CD14-positive monocyte (primary cell): ENCODE measurements at regions not wholly inside any gene's neighbourhood (a gene's known extent, or its start where the extent isn't known, plus 50 kb on each side); places are given as distances from the start of the nearest gene placed in this dataset.

Source experiments
- DNase-seq, 3 donors: peaks; one replicate each; pipeline ENCODE4 v3.0.0-alpha.2; 2011 to 2022
- H2AFZ ChIP-seq: 2 replicates; pipeline ENCODE4 v1.6.0; 2012; ENCODE audit warnings: mild to moderate bottlenecking, low read depth, low read length, inconsistent platforms; ENCODE audit not compliant: insufficient read depth, poor library complexity, severe bottlenecking
- H3K27ac ChIP-seq, 2 donors: 1 replicate in 1 of 2; 2 replicates in 1 of 2; pipeline ENCODE4 v1.5.1; 2012 to 2013; ENCODE audit warnings: low read length in 2 of 2, control low read depth in 1 of 2, inconsistent platforms in 1 of 2, low read depth in 1 of 2, mild to moderate bottlenecking in 1 of 2
- H3K27me3 ChIP-seq, 2 donors: one replicate each; pipeline versions ENCODE4 v1.6.0 to v1.6.1; 2011 to 2013; ENCODE audit warnings: low read length in 2 of 2; ENCODE audit not compliant: control insufficient read depth in 2 of 2, insufficient read depth in 2 of 2
- H3K36me3 ChIP-seq, 2 donors: replicated peaks in 1 of 2; 1 replicate in 1 of 2; 2 replicates in 1 of 2; pipeline versions ENCODE4 v1.5.1 to v1.6.1; 2012 to 2013; ENCODE audit warnings: low read length in 2 of 2, control low read depth in 1 of 2, inconsistent platforms in 1 of 2, mild to moderate bottlenecking in 1 of 2; ENCODE audit not compliant: insufficient read depth in 2 of 2, control insufficient read depth in 1 of 2
- H3K4me1 ChIP-seq, 2 donors: 1 replicate in 1 of 2; 2 replicates in 1 of 2; pipeline versions ENCODE4 v1.5.1 to v1.6.1; 2012 to 2013; ENCODE audit warnings: low read length in 2 of 2, control low read depth in 1 of 2, inconsistent platforms in 1 of 2, mild to moderate bottlenecking in 1 of 2, moderate library complexity in 1 of 2; ENCODE audit not compliant: insufficient read depth in 2 of 2, control insufficient read depth in 1 of 2
- H3K4me2 ChIP-seq: replicated peaks from 2 replicates; pipeline ENCODE3; 2012; ENCODE audit warnings: low read length, moderate library complexity, mild to moderate bottlenecking; ENCODE audit not compliant: poor library complexity, severe bottlenecking; ENCODE audit errors: extremely low read depth
- H3K4me3 ChIP-seq, 3 experiments: fragments of 200-600 bp in 1 of 3; sonication (generic) in 1 of 3; replicated peaks in 1 of 3; 1 replicate in 2 of 3; 2 replicates in 1 of 3; pipeline ENCODE4 v1.5.1; 2011 to 2013; ENCODE audit warnings: low read length in 3 of 3, mild to moderate bottlenecking in 3 of 3, control low read depth in 2 of 3, low read depth in 2 of 3, inconsistent platforms in 1 of 3, moderate library complexity in 1 of 3
- H3K79me2 ChIP-seq: 2 replicates; pipeline ENCODE4 v1.6.0; 2012; ENCODE audit warnings: mild to moderate bottlenecking, control low read depth, inconsistent platforms, low read length, moderate library complexity; ENCODE audit not compliant: insufficient read depth
- H3K9ac ChIP-seq: 2 replicates; pipeline ENCODE4 v1.6.0; 2017; ENCODE audit warnings: low read length, mild to moderate bottlenecking; ENCODE audit not compliant: insufficient read depth, poor library complexity, severe bottlenecking
- H3K9me3 ChIP-seq, 2 donors: replicated peaks in 1 of 2; 1 replicate in 1 of 2; 2 replicates in 1 of 2; pipeline versions ENCODE4 v1.5.1 to v1.6.1; 2012 to 2013; ENCODE audit warnings: low read length in 2 of 2, control low read depth in 1 of 2; ENCODE audit not compliant: control insufficient read depth in 1 of 2, insufficient read depth in 1 of 2
- H4K20me1 ChIP-seq: 2 replicates; pipeline ENCODE4 v1.6.0; 2012; ENCODE audit warnings: mild to moderate bottlenecking, low read length, control low read depth, moderate library complexity; ENCODE audit not compliant: insufficient read depth
- H3K27ac Mint-ChIP-seq, 7 donors: one replicate each; pipeline ENCODE4 v1.8.0; 2020; ENCODE audit warnings: mild to moderate bottlenecking in 7 of 7, mixed read lengths in 7 of 7, moderate library complexity in 6 of 7, inconsistent platforms in 2 of 7
- H3K27me3 Mint-ChIP-seq, 3 donors: one replicate each; pipeline ENCODE4 v1.8.0; 2021 to 2022; ENCODE audit warnings: low read depth in 3 of 3, mild to moderate bottlenecking in 3 of 3, mixed read lengths in 3 of 3, moderate library complexity in 3 of 3, inconsistent platforms in 1 of 3
- H3K36me3 Mint-ChIP-seq, 2 donors: one replicate each; pipeline ENCODE4 v1.8.0; 2020; ENCODE audit warnings: mixed read lengths in 2 of 2, inconsistent platforms in 1 of 2, mild to moderate bottlenecking in 1 of 2
- H3K4me1 Mint-ChIP-seq: one replicate; pipeline ENCODE4 v1.8.0; 2020; ENCODE audit warnings: mild to moderate bottlenecking, mixed read lengths
- H3K4me3 Mint-ChIP-seq, 2 donors: one replicate each; pipeline ENCODE4 v1.8.0; 2020; ENCODE audit warnings: mild to moderate bottlenecking in 2 of 2, mixed read lengths in 2 of 2, moderate library complexity in 1 of 2
- H3K9me3 Mint-ChIP-seq, 7 donors: one replicate each; pipeline ENCODE4 v1.8.0; 2020 to 2022; ENCODE audit warnings: mixed read lengths in 7 of 7, mild to moderate bottlenecking in 6 of 7, moderate library complexity in 6 of 7, inconsistent platforms in 2 of 7
- CTCF ChIP-seq: fragments of 200-600 bp; IDR thresholded peaks from one replicate; pipeline ENCODE4 v1.8.0; 2022; ENCODE audit warnings: antibody characterized with exemption, mild to moderate bottlenecking
- WGBS: methylation state at CpG from one replicate; pipeline ENCODE4 v1.1.5; 2013; ENCODE audit warnings: missing lambda C conversion rate; ENCODE audit not compliant: insufficient coverage; 5-methylcytosine and 5-hydroxymethylcytosine counted together
- intact Hi-C, 2 donors: fragments of 100-400 bp; cut with micrococcal nuclease; formaldehyde crosslinking; loops; one replicate each; pipeline versions ENCODE4 v1.15.0 to v1.15.1; 2023

- Histone ChIP-seq H3K4me1 (no peaks in the 10 kb centered on the region), H2AFZ (no peak overlapping the region), H3K27me3 (no peaks in the 10 kb centered on the region), H3K4me2 (no peak overlapping the region), H3K79me2 (no peaks in the 10 kb centered on the region), H3K4me3 (no peak overlapping the region), H3K27ac (no peak overlapping the region), H4K20me1 (no peaks in the 10 kb centered on the region), H3K9ac (no peak overlapping the region), H3K9me3 (peaks cover 8 to 19% of the 10 kb centered on the region in 2 donors), H3K36me3 (no peaks in the 10 kb centered on the region)
- intact Hi-C loops, result no loop called here
- Mint-ChIP-seq H3K27me3 (no peaks in the 10 kb centered on the region), H3K4me3 (no peak overlapping the region), H3K4me1 (no peaks in the 10 kb centered on the region), H3K36me3 (no peaks in the 10 kb centered on the region), H3K27ac (no peak overlapping the region), H3K9me3 (peaks cover 3 to 15% (median 14%) of the 10 kb centered on the region in 7 donors)
- TF ChIP-seq CTCF, result no peak
- 93% methylated on average over 2 of the region's 2 CpGs for WGBS
- no peak for DNase-seq
Measured at GRCh38 chr4:79258614-79259176, 67.2 kb downstream of the NAA11 start.

- WGBS, result 97% methylated on average over 5 of the region's 5 CpGs
- peaks cover 3 to 15% (median 14%) of the 10 kb centered on the region in 7 donors for H3K9me3 Mint-ChIP-seq
- Histone ChIP-seq H3K9ac (no peak overlapping the region), H3K4me1 (no peaks in the 10 kb centered on the region), H3K9me3 (peaks cover 8 to 19% of the 10 kb centered on the region in 2 donors), H3K36me3 (no peaks in the 10 kb centered on the region), H3K79me2 (no peaks in the 10 kb centered on the region), H3K27me3 (no peaks in the 10 kb centered on the region), H2AFZ (no peak overlapping the region), H4K20me1 (no peaks in the 10 kb centered on the region), H3K4me2 (no peak overlapping the region), H3K27ac (no peak overlapping the region), H3K4me3 (no peak overlapping the region)
- intact Hi-C loops, result no loop called here
- H3K27ac Mint-ChIP-seq, result no peak overlapping the region
- no peaks in the 10 kb centered on the region for H3K36me3 Mint-ChIP-seq
- DNase-seq, result no peak
- no peak for TF ChIP-seq CTCF
- no peaks in the 10 kb centered on the region for H3K27me3 Mint-ChIP-seq
- H3K4me3 Mint-ChIP-seq, result no peak overlapping the region
- H3K4me1 Mint-ChIP-seq, result no peaks in the 10 kb centered on the region
Measured at GRCh38 chr4:79257953-79258613, 67.8 kb downstream of the NAA11 start.
